ENCODE measurements at regions not wholly inside any gene's neighbourhood (a gene's known extent, or its start where the extent isn't known, plus 50 kb on each side); places are given as distances from the start of the nearest gene placed in this dataset.

GRCh38 chr1:98391175-98391574 lies 270.3 kb upstream of the SNX7 start:
- DNase-seq (ENCODE audit: extremely low read depth in 1 of 11, low read depth in 9 of 11, low spot score in 4 of 11), result no peak

- no peak for DNase-seq (ENCODE audit: extremely low read depth in 1 of 11, low read depth in 9 of 11, low spot score in 4 of 11)
Measured at GRCh38 chr1:98389809-98390208, 271.7 kb upstream of the SNX7 start.

- no peak for DNase-seq (ENCODE audit: extremely low read depth in 1 of 11, low read depth in 9 of 11, low spot score in 4 of 11)
Measured at GRCh38 chr1:98388441-98388840, 273.1 kb upstream of the SNX7 start.

GRCh38 chr1:98387701-98388100 lies 273.8 kb upstream of the SNX7 start:
- no peak for DNase-seq (ENCODE audit: extremely low read depth in 1 of 11, low read depth in 9 of 11, low spot score in 4 of 11)

GRCh38 chr1:98386675-98387440 lies 274.7 kb upstream of the SNX7 start:
- no peak for DNase-seq (ENCODE audit: extremely low read depth in 1 of 11, low read depth in 9 of 11, low spot score in 4 of 11)

- no peak for DNase-seq (ENCODE audit: extremely low read depth in 1 of 11, low read depth in 9 of 11, low spot score in 4 of 11)
Measured at GRCh38 chr1:98385652-98386051, 275.9 kb upstream of the SNX7 start.

GRCh38 chr1:98384461-98385141 lies 276.9 kb upstream of the SNX7 start:
- DNase-seq (ENCODE audit: extremely low read depth in 1 of 11, low read depth in 9 of 11, low spot score in 4 of 11), result peak in 1 of 11 donors; percentile 17

- no peak for DNase-seq (ENCODE audit: extremely low read depth in 1 of 11, low read depth in 9 of 11, low spot score in 4 of 11)
Measured at GRCh38 chr1:98382986-98383740, 278.4 kb upstream of the SNX7 start.

- DNase-seq (ENCODE audit: extremely low read depth in 1 of 11, low read depth in 9 of 11, low spot score in 4 of 11), result no peak
Measured at GRCh38 chr1:98382586-98382985, 278.9 kb upstream of the SNX7 start.

GRCh38 chr1:98374098-98374497 lies 287.4 kb upstream of the SNX7 start:
- no peak for DNase-seq (ENCODE audit: extremely low read depth in 1 of 11, low read depth in 9 of 11, low spot score in 4 of 11)

- DNase-seq (ENCODE audit: extremely low read depth in 1 of 11, low read depth in 9 of 11, low spot score in 4 of 11), result no peak
Measured at GRCh38 chr1:98373056-98373455, 288.5 kb upstream of the SNX7 start.

GRCh38 chr1:98371764-98372163 lies 289.8 kb upstream of the SNX7 start:
- no peak for DNase-seq (ENCODE audit: extremely low read depth in 1 of 11, low read depth in 9 of 11, low spot score in 4 of 11)

- DNase-seq (ENCODE audit: extremely low read depth in 1 of 11, low read depth in 9 of 11, low spot score in 4 of 11), result no peak
Measured at GRCh38 chr1:98369463-98369862, 292.1 kb upstream of the SNX7 start.

GRCh38 chr1:98368995-98369394 lies 292.5 kb upstream of the SNX7 start:
- DNase-seq (ENCODE audit: extremely low read depth in 1 of 11, low read depth in 9 of 11, low spot score in 4 of 11), result no peak

GRCh38 chr1:98367426-98367825 lies 294.1 kb upstream of the SNX7 start:
- no peak for DNase-seq (ENCODE audit: extremely low read depth in 1 of 11, low read depth in 9 of 11, low spot score in 4 of 11)

GRCh38 chr1:98366343-98366742 lies 295.2 kb upstream of the SNX7 start:
- DNase-seq (ENCODE audit: extremely low read depth in 1 of 11, low read depth in 9 of 11, low spot score in 4 of 11), result no peak

GRCh38 chr1:98364544-98364943 lies 297.0 kb upstream of the SNX7 start:
- DNase-seq (ENCODE audit: extremely low read depth in 1 of 11, low read depth in 9 of 11, low spot score in 4 of 11), result no peak

GRCh38 chr1:98360864-98361263 lies 300.7 kb upstream of the SNX7 start:
- DNase-seq (ENCODE audit: extremely low read depth in 1 of 11, low read depth in 9 of 11, low spot score in 4 of 11), result no peak

- peak in 4 of 11 donors; percentile 4 to 11 (median 6) for DNase-seq (ENCODE audit: extremely low read depth in 1 of 11, low read depth in 9 of 11, low spot score in 4 of 11)
Measured at GRCh38 chr1:98355656-98356383, 305.7 kb upstream of the SNX7 start.
